SK-N-MC (cell line): ENCODE measurements at regions not wholly inside any gene's neighbourhood (a gene's known extent, or its start where the extent isn't known, plus 50 kb on each side); places are given as distances from the start of the nearest gene placed in this dataset.

ENCODE experiments used
- EZH2 ChIP-seq: fragments of 200-600 bp; sonication (generic); IDR thresholded peaks from one replicate; pipeline ENCODE4 v1.6.1; 2017; ENCODE audit warnings: antibody characterized with exemption
- FOXP2 ChIP-seq: optimal IDR thresholded peaks from 2 replicates; pipeline ENCODE3; 2011; ENCODE audit warnings: mild to moderate bottlenecking, moderate library complexity; ENCODE audit not compliant: insufficient read depth; ENCODE audit errors: extremely low read length, control extremely low read depth

DNA sequence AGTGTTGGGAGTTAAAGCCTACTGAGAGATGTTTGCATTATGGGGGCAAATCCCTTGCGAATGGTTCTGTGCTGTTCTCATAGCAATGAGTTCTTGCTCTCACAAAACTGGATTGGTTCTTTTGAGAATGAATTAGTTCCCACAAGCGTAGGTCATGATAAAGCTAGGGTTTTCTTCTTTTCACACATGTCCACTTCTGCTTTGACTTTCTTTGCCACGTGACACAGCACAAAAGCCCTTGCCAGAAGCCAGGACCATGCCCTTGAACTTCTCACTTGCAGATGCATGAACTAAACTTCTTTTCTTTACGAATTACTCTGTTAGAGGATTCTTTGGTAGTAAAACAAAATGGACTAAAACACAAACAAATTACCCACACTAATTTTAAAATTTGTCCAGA is 922.8 kb downstream of the EPHA7 start:
- TF ChIP-seq EZH2 (no peak), FOXP2 (no peak)
